H9 (cell line): ENCODE measurements at regions not wholly inside any gene's neighbourhood (a gene's known extent, or its start where the extent isn't known, plus 50 kb on each side); places are given as distances from the start of the nearest gene placed in this dataset.

Experiments
- DNase-seq: peaks from one replicate; pipeline ENCODE4 v3.0.0-alpha.2; 2017
- H2AFZ ChIP-seq: one replicate; pipeline ENCODE4 v1.6.1; 2013; ENCODE audit warnings: mild to moderate bottlenecking, low read length, control low read depth, moderate library complexity
- H2AK5ac ChIP-seq: 2 replicates; pipeline ENCODE4 v1.6.1; 2013; ENCODE audit warnings: low read length, control low read depth, mixed read lengths; ENCODE audit not compliant: insufficient read length
- H2BK120ac ChIP-seq: one replicate; pipeline ENCODE4 v1.6.1; 2013; ENCODE audit warnings: low read depth, mild to moderate bottlenecking, low read length, control low read depth, inconsistent platforms; ENCODE audit not compliant: poor library complexity, severe bottlenecking
- H2BK12ac ChIP-seq: 2 replicates; pipeline ENCODE4 v1.6.1; 2013; ENCODE audit warnings: low read length, control low read depth, mixed read lengths, low read depth; ENCODE audit not compliant: insufficient read length
- H2BK15ac ChIP-seq: 2 replicates; pipeline ENCODE4 v1.6.1; 2013; ENCODE audit warnings: low read depth, low read length, control low read depth
- H2BK20ac ChIP-seq: one replicate; pipeline ENCODE4 v1.6.1; 2013; ENCODE audit warnings: low read depth, mild to moderate bottlenecking, low read length, control low read depth, inconsistent platforms; ENCODE audit not compliant: poor library complexity, severe bottlenecking
- H2BK5ac ChIP-seq: 2 replicates; pipeline ENCODE4 v1.6.1; 2013; ENCODE audit warnings: low read length, control low read depth, mixed read lengths; ENCODE audit not compliant: insufficient read length
- H3K14ac ChIP-seq: 2 replicates; pipeline ENCODE4 v1.6.1; 2013; ENCODE audit warnings: low read length, control low read depth; ENCODE audit not compliant: insufficient read depth
- H3K18ac ChIP-seq: 2 replicates; pipeline ENCODE4 v1.6.1; 2013; ENCODE audit warnings: low read depth, mild to moderate bottlenecking, mixed read lengths, low read length, control low read depth; ENCODE audit not compliant: insufficient read length
- H3K23ac ChIP-seq: 2 replicates; pipeline ENCODE4 v1.6.1; 2013; ENCODE audit warnings: low read length, control low read depth, mixed read lengths, low read depth; ENCODE audit not compliant: insufficient read length
- H3K23me2 ChIP-seq: 2 replicates; pipeline ENCODE4 v1.6.1; 2013; ENCODE audit warnings: low read depth, mild to moderate bottlenecking, mixed read lengths, low read length, control low read depth; ENCODE audit not compliant: insufficient read length, poor library complexity, severe bottlenecking
- H3K27ac ChIP-seq: 2 replicates; pipeline ENCODE4 v1.5.1; 2013; ENCODE audit warnings: low read length, control low read depth, mixed read lengths, low read depth; ENCODE audit not compliant: insufficient read length
- H3K27me3 ChIP-seq: 2 replicates; pipeline ENCODE4 v1.6.1; 2013; ENCODE audit warnings: low read length, control low read depth, inconsistent platforms; ENCODE audit not compliant: insufficient read depth
- H3K4ac ChIP-seq: 2 replicates; pipeline ENCODE4 v1.6.1; 2013; ENCODE audit warnings: low read depth, mild to moderate bottlenecking, control low read depth, inconsistent platforms, low read length, moderate library complexity
- H3K4me1 ChIP-seq: 2 replicates; pipeline ENCODE4 v1.6.1; 2013; ENCODE audit warnings: low read length, control low read depth, inconsistent platforms; ENCODE audit not compliant: insufficient read depth
- H3K4me2 ChIP-seq: 2 replicates; pipeline ENCODE4 v1.6.1; 2013; ENCODE audit warnings: low read length, control low read depth, mixed read lengths; ENCODE audit not compliant: insufficient read length, insufficient read depth
- H3K56ac ChIP-seq: 2 replicates; pipeline ENCODE4 v1.6.1; 2013; ENCODE audit warnings: low read depth, mild to moderate bottlenecking, mixed read lengths, low read length, control low read depth; ENCODE audit not compliant: insufficient read length
- H3K79me1 ChIP-seq: 2 replicates; pipeline ENCODE4 v1.6.1; 2013; ENCODE audit warnings: low read depth, mild to moderate bottlenecking, moderate library complexity, low read length, control low read depth, inconsistent platforms; ENCODE audit not compliant: insufficient read depth, poor library complexity, severe bottlenecking
- H3K79me2 ChIP-seq: 2 replicates; pipeline ENCODE4 v1.6.1; 2013; ENCODE audit warnings: low read length, control low read depth, inconsistent platforms; ENCODE audit not compliant: insufficient read depth
- H3K9ac ChIP-seq: 2 replicates; pipeline ENCODE4 v1.6.1; 2013; ENCODE audit warnings: low read length, control low read depth, mixed read lengths; ENCODE audit not compliant: insufficient read length; ENCODE audit errors: extremely low read depth
- H3K9me3 ChIP-seq: one replicate; pipeline ENCODE4 v1.6.1; 2013; ENCODE audit warnings: low read depth, low read length, inconsistent platforms; ENCODE audit not compliant: control insufficient read depth
- H3T11ph ChIP-seq: one replicate; pipeline ENCODE4 v1.6.1; 2013; ENCODE audit warnings: mild to moderate bottlenecking, low read length, control low read depth, inconsistent platforms
- H4K20me1 ChIP-seq: one replicate; pipeline ENCODE4 v1.6.1; 2013; ENCODE audit not compliant: control insufficient read depth, insufficient read length, insufficient read depth
- H4K5ac ChIP-seq: 2 replicates; pipeline ENCODE4 v1.6.1; 2013; ENCODE audit warnings: low read depth, mild to moderate bottlenecking, mixed read lengths, low read length, control low read depth; ENCODE audit not compliant: insufficient read length
- H4K8ac ChIP-seq: replicated peaks from 2 replicates; pipeline ENCODE4 v1.6.1; 2013; ENCODE audit warnings: low read length, control low read depth, mixed read lengths, low read depth; ENCODE audit not compliant: insufficient read length
- H4K91ac ChIP-seq: 2 replicates; pipeline ENCODE4 v1.6.1; 2013; ENCODE audit warnings: low read depth, mild to moderate bottlenecking, moderate library complexity, mixed read lengths, low read length, control low read depth; ENCODE audit not compliant: insufficient read length
- H3K27ac Mint-ChIP-seq, 3 experiments: 2 replicates in 2 of 3; 3 replicates in 1 of 3; pipeline ENCODE4 v1.8.0; 2020 to 2021; ENCODE audit warnings: mixed read lengths in 3 of 3, mild to moderate bottlenecking in 1 of 3, moderate library complexity in 1 of 3
- H3K27me3 Mint-ChIP-seq: 2 replicates; pipeline ENCODE4 v1.8.0; 2021; ENCODE audit warnings: low read depth, mild to moderate bottlenecking, moderate library complexity, mixed read lengths
- H3K36me3 Mint-ChIP-seq, 3 experiments: 2 replicates in 2 of 3; 3 replicates in 1 of 3; pipeline ENCODE4 v1.8.0; 2020 to 2021; ENCODE audit warnings: low read depth in 3 of 3, mixed read lengths in 3 of 3; ENCODE audit not compliant: insufficient read depth in 1 of 3
- H3K4me1 Mint-ChIP-seq, 2 experiments: 2 replicates each; pipeline ENCODE4 v1.8.0; 2020; ENCODE audit warnings: mixed read lengths in 2 of 2
- H3K4me3 Mint-ChIP-seq, 2 experiments: 2 replicates in 1 of 2; 3 replicates in 1 of 2; pipeline ENCODE4 v1.8.0; 2020 to 2021; ENCODE audit warnings: mild to moderate bottlenecking in 2 of 2, mixed read lengths in 2 of 2, moderate library complexity in 1 of 2
- H3K9me3 Mint-ChIP-seq, 2 experiments: 2 replicates in 1 of 2; 3 replicates in 1 of 2; pipeline ENCODE4 v1.8.0; 2020; ENCODE audit warnings: mild to moderate bottlenecking in 2 of 2, mixed read lengths in 2 of 2, moderate library complexity in 1 of 2
- CTCF ChIP-seq: fragments of 200-600 bp; sonication (generic); conservative IDR thresholded peaks from 3 replicates; pipeline ENCODE4 v1.8.0; 2021; ENCODE audit warnings: antibody characterized with exemption, mild to moderate bottlenecking
- WGBS: extraction: QIAGEN DNeasy Blood & Tissue Kit; methylation state at CpG from one replicate; pipeline ENCODE4 v1.1.7; 2013; ENCODE audit warnings: missing lambda C conversion rate, low lambda C conversion rate, mixed read lengths; ENCODE audit not compliant: insufficient read length; ENCODE audit errors: extremely low coverage; 5-methylcytosine and 5-hydroxymethylcytosine counted together

GRCh38 chr5:15159606-15160005, 288.0 kb upstream of the ANKH start:
- Histone ChIP-seq H3K27me3 (no peaks in the 10 kb centered on the region), H2AFZ (no peak overlapping the region), H3K79me2 (no peaks in the 10 kb centered on the region), H4K8ac (no peak overlapping the region), H2AK5ac (no peak overlapping the region), H3K14ac (no peak overlapping the region), H4K20me1 (no peaks in the 10 kb centered on the region), H3K56ac (no peak overlapping the region), H3K4ac (no peak overlapping the region), H2BK5ac (no peak overlapping the region), H2BK12ac (no peak overlapping the region), H4K91ac (no peak overlapping the region), H2BK120ac (no peak overlapping the region), H4K5ac (no peak overlapping the region), H3K4me2 (no peak overlapping the region), H3K23ac (no peak overlapping the region), H2BK20ac (no peak overlapping the region), H3K9ac (no peak overlapping the region), H3T11ph (no peak overlapping the region), H3K9me3 (no peaks in the 10 kb centered on the region), H3K4me1 (no peaks in the 10 kb centered on the region), H3K23me2 (no peaks in the 10 kb centered on the region), H2BK15ac (no peak overlapping the region), H3K18ac (no peak overlapping the region), H3K79me1 (no peaks in the 10 kb centered on the region), H3K27ac (no peak overlapping the region)
- no peak for DNase-seq
- TF ChIP-seq CTCF: no peak
- no peaks in the 10 kb centered on the region for H3K9me3 Mint-ChIP-seq
- no peak overlapping the region for H3K27ac Mint-ChIP-seq
- H3K36me3 Mint-ChIP-seq: peaks cover 0 to 2% (median 0%) of the 10 kb centered on the region in 3 experiments; a peak in 1 of 7 replicates
- peaks cover 0 to 2% of the 10 kb centered on the region in 2 experiments; a peak in 2 of 4 replicates for H3K4me1 Mint-ChIP-seq
- no CpG with 5 or more reads among the region's 3 CpGs for WGBS
- H3K4me3 Mint-ChIP-seq: no peak overlapping the region
- peaks cover 4% of the 10 kb centered on the region; the same call in 1 of the 2 replicates for H3K27me3 Mint-ChIP-seq
